ENCODE measurements at regions not wholly inside any gene's neighbourhood (a gene's known extent, or its start where the extent isn't known, plus 50 kb on each side); places are given as distances from the start of the nearest gene placed in this dataset.
A peak's percentile ranks its signal among the peaks of the same experiment; 100 is the strongest.
"Not testable (repeated sequence)": the region's sequence is repeated elsewhere in the genome, so short reads cannot be mapped to it uniquely, and the experiment has no call there.

- DNase-seq = no peak
Measured at GRCh38 chr1:19024532-19024931, 68.1 kb upstream of the IFFO2 start.

- no peak for DNase-seq
Measured at GRCh38 chr1:19023787-19024186, 67.3 kb upstream of the IFFO2 start.

- DNase-seq = no peak
Measured at GRCh38 chr1:19021845-19022244, 65.4 kb upstream of the IFFO2 start.

- not testable (repeated sequence) for DNase-seq
Measured at GRCh38 chr1:19019288-19019687, 62.8 kb upstream of the IFFO2 start.

GRCh38 chr1:19015476-19015875 lies 59.0 kb upstream of the IFFO2 start:
- DNase-seq = no peak

GRCh38 chr1:19014765-19015164 lies 58.3 kb upstream of the IFFO2 start:
- no peak for DNase-seq

GRCh38 chr1:19013826-19014548 lies 57.5 kb upstream of the IFFO2 start:
- DNase-seq = no peak

- DNase-seq = no peak
Measured at GRCh38 chr1:19011845-19012231, 55.4 kb upstream of the IFFO2 start.

- peak; percentile 80 for DNase-seq
Measured at GRCh38 chr1:19010995-19011844, 54.7 kb upstream of the IFFO2 start.

GRCh38 chr1:19010503-19010902 lies 54.0 kb upstream of the IFFO2 start:
- no peak for DNase-seq

- DNase-seq = no peak
Measured at GRCh38 chr1:19009882-19010321, 53.4 kb upstream of the IFFO2 start.

GRCh38 chr1:19009126-19009881 lies 52.8 kb upstream of the IFFO2 start:
- DNase-seq = no peak

- DNase-seq = no peak
Measured at GRCh38 chr1:19007491-19008441, 51.3 kb upstream of the IFFO2 start.

- DNase-seq = no peak
Measured at GRCh38 chr1:19006837-19007271, 50.4 kb upstream of the IFFO2 start.
